Epithelial cell of prostate (primary cell): ENCODE measurements at regions not wholly inside any gene's neighbourhood (a gene's known extent, or its start where the extent isn't known, plus 50 kb on each side); places are given as distances from the start of the nearest gene placed in this dataset.
"Not testable (repeated sequence)": the region's sequence is repeated elsewhere in the genome, so short reads cannot be mapped to it uniquely, and the experiment has no call there.

Experiments used
- DNase-seq: peaks from one replicate; pipeline ENCODE4 v3.0.0-alpha.2; 2011; ENCODE audit warnings: low read depth, low spot score
- H3K27ac ChIP-seq: fragments of 450-650 bp; 2 replicates; pipeline ENCODE4 v1.5.1; 2017; ENCODE audit warnings: mild to moderate bottlenecking

DNA sequence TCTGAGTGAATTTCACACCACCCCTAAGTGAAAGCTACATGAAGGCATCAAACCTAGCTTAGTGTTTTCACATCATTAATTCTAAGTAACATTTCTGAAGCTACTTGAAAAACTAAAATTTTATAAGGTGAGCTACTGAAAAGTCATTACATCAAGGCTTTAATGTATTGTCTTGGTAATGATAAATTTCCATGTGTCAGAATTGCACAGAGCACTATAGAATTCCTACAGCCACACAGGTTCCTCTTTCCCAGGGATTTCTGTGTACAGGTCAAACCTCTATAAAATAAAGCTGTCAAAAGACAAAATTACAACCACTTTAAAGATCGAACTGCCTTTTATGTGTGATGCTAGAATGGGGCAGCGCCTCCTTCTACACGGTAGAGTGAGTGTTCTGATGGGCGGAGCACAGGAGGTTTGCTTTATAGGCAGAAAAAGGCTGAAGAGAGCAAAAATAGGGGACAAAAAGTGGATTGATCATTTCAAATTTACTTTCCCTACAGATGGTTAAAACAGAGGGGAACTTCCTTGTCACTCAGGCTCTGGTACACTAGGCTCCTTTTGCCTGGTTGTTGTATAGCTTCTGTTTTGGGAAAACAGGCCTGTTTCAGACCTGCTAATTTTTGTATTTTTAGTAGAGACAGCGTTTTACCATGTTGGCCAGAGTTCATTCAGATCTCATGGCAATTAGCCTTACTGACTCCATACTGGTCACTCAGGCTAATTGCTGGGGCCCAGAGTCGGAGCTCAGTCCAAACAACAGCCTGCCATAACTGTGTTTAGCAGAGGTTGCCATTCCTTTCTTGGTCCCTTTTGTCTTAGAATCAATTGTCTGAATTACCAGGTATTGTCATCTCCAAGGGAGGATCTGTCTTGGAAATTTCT lies 102.5 kb upstream of the BASP1 start:
- no peak for DNase-seq
- no peak overlapping the region for H3K27ac ChIP-seq

DNA sequence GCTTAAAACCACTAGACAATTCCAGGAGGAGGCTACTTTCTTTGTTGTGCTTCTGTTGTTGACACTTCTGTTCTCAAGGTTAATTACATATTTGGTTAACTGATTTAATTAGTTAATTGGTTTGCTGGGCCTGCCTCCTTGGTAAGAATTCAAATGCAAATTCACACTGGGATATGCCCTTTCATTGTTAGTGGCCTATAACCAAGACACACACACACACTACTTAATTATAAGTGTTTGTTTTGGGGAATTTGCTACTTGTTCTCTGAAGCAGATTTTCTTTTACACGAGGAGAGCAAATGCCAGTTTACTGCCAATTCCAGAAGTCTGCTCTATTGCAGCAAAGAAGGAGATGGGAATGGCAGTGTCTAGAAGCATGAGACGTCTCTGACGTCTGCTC lies 101.6 kb upstream of the BASP1 start:
- no peak for DNase-seq
- H3K27ac ChIP-seq: no peak overlapping the region

DNA sequence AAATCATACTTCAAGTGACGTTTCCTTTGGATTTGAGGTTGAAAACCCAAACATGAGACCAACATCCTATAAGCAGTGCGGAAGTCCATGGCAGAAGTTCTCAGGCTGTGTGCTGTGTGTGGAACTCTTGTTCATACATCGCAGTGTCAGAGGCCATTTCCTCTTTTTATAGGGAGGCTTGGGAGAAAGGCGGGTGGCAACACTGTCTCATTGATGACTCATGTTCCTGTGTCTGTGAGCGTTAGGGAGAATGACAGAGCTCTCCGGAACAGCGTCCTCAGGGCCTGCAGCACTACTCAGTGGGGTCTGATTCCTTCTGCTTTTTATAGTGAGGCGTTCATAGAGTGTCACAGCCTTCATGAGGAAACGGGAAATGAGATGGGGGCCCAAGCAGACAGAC lies 98.8 kb upstream of the BASP1 start:
- peak; percentile 72 for DNase-seq
- peak overlapping the region; percentile 61 for H3K27ac ChIP-seq

DNA sequence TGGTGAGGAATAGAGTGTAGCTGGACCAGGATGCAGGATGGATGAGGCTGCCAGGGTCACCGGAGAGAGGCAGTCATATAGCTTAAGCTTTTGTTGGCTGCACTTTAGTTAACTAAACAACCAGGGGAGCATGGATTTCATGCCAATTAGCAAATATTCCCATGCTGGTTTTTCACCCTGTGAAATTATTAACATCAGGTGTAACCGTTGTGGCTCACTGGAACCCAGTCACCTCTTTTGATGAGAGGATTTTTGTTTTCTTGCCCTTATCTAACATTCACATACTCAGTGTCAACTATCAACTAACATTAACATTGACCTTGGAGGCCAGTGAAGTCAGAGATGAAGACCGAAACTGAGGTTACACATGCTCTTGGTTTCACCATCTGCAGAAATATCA lies 97.2 kb upstream of the BASP1 start:
- DNase-seq: no peak
- no peak overlapping the region for H3K27ac ChIP-seq

DNA sequence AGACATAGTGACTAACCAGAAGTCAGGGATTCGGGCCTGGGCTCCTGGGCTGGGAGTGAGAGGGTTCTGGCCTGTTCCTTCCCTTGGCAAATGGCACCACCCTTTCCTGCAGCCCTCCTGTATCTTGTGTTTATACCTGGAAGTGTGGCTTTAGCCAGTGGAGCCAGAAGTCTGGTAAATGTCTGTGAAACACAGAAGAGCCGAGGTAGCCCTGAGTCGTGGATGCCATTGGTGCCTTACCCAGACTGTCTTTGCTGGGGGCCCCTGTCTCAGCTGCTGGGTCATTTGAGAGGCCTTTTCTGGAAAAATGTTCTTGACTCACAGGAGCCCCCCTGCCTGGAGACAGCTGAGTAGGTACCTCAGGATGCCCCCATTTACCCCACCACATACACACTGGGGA lies 95.7 kb upstream of the BASP1 start:
- no peak for DNase-seq
- no peak overlapping the region for H3K27ac ChIP-seq

DNA sequence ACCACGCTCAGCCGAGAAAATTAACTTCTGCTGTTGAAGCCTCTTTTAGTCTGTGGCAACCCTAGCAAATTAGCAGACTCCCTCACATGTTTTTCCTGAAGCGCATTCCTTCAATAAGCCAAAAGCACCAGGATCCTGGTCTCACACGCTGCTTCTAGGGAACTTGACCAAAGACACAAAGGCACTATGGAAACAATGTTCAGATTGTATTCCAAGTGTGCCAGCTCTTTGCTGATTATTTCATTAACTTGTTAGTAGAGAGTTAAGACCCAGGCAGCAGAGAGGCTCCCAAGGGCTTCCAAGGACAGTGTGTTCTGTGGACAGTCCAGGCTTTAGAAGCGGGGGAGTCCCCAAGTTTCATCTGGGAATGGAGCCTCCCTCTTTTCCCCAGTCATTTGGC lies 94.4 kb upstream of the BASP1 start:
- DNase-seq: no peak
- H3K27ac ChIP-seq: no peak overlapping the region

DNA sequence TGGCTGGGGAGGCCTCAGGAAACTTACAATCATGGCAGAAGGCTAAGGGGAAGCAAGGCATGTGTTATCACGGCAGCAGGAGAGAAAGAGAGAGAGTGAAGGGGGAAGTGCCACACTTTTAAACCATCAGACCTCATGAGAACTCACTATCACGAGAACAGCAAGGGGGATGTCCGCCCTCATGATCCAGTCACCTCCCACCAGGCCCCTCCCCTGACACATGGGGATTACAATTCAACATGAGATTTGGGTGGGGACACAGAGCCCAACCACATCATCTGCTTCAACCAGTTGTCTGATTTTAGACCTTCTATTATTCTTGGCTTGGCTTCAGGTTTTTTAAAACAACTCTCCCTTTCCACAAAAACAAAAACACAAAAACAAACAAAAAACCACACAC lies 93.7 kb upstream of the BASP1 start:
- H3K27ac ChIP-seq, DNase-seq: not testable (repeated sequence)

DNA sequence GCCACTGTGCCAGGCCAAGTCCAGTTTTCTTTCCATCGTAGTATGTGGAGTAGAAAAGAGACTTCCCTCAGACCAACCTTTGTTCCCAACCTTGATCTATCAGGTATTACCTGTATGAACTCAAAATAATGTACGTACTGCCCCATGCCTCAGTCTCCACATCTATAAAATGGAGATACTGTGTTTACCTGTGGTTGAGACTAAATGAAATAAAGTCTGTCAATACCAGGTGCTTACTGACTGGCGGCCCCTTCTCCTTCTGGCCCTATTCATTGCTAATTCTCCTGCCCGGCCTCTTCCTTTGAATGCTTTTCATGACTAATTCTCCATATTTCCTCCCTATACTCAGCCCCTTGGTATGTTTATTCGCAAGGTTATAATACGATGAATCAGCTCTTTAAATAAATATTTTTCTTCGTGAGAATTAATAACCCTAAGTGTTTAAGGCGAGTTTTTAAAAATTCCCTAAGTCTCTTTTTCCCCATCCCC lies 89.6 kb upstream of the BASP1 start:
- DNase-seq: peak; percentile 55
- peak overlapping the region; percentile 56 for H3K27ac ChIP-seq

DNA sequence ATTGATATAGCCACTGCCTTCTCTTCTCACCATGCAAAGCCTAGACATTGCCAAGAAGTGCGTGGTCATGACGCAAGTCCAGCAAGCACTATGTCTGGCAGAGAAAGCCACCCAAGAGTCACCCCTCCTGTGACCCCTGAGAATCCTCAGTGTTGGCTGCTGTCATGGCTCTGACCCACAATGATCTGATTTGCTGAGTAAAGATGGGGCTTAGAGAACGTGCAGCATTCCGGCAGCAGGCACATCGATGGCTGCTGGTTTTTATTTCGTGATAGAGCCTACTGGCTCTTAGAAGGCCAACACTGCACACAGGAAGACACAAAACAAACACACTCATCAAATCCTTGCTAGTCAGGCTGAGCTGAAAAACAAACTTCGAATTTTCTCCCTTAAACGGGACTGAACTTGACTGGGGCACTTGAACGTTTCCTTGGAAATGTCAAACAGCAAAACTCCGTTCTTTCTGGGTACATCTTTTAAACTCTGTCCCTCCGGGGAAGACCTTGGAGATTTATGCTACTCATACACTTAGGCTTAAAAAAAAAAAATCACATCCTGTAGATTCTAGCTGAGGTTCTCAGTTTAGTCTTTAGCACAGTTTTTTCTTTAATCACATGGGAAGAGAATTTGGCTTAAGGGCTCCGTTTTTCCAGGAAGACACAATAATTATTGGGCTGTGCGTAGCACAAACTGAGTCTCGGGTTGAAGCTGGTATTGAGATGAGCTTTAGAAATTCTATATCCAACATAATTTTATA lies 88.2 kb upstream of the BASP1 start:
- H3K27ac ChIP-seq: no peak overlapping the region
- no peak for DNase-seq

DNA sequence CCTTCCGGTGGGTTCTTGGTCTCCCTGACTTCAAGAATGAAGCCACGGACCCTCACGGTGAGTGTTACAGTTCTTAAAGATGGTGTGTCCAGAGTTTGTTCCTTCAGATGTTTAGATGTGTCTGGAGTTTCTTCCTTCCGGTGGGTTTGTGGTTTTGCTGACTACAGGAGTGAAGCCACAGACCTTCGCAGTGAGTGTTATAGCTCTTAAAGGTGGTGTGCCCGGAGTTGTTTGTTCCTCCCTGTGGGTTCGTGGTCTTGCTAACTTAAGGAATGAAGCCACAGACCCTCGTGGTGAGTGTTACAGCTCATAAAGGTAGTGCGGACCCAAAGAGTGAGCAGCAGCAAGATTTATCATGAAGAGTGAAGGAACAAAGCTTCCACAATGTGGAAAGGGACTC lies 87.1 kb upstream of the BASP1 start:
- H3K27ac ChIP-seq, DNase-seq: not testable (repeated sequence)

DNA sequence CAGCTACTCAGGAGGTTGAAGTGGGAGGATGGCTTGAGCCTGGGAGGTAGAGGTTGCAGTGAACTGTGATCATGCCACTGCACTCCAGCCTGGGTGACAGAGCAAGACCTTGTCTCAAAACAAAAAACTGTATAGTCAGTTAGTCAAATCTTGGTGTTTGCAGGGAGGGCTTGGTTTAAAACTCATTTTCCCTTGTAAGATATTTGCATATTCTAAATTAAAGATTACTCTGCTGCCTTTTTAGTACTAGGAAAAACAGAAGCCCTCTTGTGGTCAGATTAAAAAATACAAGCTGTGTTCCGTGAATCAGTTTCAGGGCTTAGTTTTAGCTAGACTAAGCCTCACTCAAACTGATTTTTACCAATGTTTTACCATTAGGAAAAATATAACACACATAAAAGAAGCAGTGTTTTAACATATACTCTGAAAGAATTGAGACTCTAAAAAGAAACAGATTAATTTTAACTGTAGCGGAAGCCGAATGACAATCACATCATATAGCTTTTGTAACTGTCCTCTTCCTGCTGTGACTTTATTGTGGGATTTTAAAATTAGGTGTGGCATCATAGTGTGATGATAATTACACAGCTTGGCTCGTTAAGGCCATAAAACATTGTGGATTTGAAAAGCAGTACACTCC lies 84.9 kb upstream of the BASP1 start:
- DNase-seq: no peak
- no peak overlapping the region for H3K27ac ChIP-seq

DNA sequence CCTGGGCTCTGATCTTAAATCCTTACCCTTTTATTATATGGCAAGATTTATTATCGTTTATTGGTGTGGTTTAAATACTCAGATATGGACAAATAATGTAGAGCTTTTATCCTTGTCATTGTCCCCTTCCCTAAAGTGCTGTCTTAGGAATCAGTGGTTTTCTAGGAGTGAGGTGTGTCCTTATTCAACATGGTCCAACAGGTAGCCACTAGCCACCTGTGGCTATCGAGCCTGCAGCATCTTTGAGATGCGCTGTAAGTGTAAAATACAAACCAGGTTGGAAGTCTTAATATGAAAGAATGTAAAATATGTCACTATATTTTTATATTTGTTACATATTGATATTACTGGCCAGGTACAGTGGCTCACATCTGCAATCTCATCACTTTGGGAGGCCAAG lies 82.4 kb upstream of the BASP1 start:
- H3K27ac ChIP-seq: no peak overlapping the region
- no peak for DNase-seq

DNA sequence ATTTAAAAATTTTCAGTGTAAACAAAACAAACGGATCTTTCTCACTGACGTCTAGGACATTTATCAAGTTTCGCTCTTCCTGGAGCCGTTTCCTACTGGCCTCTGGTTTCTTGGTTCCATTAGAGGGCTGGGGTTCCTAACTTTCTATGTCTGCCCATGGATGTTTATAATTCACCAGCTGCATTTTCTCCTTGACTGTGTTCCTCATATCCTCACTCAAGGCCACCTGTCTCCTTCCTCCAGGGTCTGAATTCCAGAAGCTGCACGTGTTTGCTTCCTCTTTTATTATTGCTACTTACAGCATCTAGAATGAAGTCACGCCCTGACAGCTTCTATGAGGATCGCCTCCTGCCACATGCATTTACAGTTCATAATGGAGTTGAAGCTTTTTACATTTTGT lies 74.1 kb upstream of the BASP1 start:
- no peak for DNase-seq
- no peak overlapping the region for H3K27ac ChIP-seq

DNA sequence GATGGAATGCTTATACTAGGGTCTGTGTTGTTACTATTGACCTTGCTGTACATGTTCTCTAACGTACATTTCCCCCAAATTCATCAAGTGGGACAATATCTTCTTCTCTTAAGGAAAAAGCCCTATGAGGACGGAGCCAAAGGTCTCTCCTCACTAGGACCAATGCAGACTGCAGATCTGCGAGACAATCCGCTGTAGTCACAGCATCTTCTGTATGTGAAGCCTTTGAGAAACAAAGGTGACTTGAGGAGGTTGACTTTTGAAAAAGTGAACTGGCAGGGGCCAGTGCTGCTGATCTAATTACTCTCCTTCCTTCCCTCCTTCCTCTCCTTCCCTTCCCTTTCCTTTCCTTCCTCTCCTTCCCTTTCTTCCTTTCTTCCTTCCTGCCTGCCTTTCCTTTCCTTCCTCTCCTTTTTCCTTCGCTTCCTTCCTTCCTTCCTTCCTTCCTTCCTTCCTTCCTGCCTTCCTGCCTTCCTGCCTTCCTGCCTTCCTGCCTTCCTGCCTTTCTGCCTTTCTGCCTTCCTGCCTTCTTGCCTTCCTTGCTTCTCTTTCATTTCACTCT lies 71.1 kb upstream of the BASP1 start:
- no peak for DNase-seq
- no peak overlapping the region for H3K27ac ChIP-seq

DNA sequence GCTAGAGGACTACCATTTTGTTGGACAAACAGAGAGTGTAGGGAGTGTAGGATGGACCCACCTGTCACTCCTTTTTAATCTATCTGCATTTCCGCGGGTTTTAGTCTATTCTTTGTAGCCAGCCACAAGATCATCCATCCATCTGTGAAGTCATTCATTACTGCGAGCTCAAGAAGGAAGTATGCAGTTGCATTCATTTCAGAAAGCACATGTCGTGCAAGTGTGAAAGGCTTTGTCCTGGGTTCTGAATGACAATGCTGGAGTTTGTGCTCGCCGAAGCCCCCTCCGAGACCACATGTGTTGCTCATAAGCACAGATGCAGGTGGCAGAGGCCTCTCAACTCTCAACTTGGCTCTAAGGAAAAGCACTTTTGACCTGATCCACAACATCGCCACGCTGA lies 70.3 kb upstream of the BASP1 start:
- no peak for DNase-seq
- no peak overlapping the region for H3K27ac ChIP-seq

DNA sequence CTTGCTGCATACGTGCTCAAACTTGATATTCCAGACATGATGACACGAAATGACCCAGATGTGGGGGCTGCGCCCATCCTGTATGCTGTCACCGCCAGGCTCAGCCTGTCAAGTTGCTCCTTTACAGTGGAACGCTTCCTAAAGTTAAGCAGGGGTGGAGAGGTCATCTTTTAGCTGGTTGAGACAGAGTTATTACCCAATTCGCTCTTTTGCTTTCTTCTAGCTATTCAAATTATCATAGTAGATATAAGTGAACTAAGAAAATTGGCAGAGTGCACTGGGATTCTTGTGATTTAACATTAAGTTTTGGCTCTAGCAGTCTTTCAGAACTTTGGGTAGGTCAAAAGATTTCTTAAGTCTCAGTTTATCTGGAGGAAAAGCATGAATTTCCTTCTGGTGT lies 69.8 kb upstream of the BASP1 start:
- H3K27ac ChIP-seq: no peak overlapping the region
- DNase-seq: no peak

DNA sequence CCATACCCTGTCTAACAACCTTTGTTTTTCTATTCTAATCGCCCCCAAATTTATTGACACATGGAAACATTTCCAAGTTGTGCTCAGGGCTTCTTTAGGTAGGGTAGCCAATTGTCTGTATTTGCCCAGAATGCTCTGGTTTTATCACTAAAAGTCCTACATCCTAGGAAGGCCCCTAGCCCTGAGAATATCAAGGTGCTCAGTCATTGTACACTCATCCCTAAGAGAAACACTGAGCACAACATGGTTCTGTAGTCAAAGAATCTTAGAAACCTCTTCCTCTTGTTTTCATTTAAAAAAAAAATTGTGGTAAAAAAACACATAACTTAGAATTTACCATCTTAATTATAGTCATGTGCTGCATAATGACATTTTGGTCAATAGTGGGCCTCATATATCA lies 69.0 kb upstream of the BASP1 start:
- no peak for DNase-seq
- H3K27ac ChIP-seq: no peak overlapping the region

DNA sequence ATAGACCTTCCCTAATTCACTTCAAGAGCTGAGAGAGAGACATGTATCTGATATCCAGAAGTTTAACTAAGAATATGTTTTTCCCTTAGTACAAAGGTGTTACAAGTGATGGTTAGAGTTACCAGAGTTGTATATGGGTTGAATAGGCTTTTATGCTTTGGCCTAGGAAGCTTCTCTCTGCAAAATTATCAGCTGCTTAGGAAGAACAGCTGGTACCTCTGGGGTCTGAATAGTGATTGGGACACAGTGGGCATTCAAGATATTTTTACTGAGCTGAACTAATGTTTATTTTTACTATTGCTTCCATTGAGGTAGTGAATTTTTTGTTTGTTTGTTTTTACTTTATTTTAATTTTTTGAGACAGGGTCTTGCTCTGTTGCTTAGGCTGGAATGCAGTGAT lies 67.6 kb upstream of the BASP1 start:
- H3K27ac ChIP-seq: no peak overlapping the region
- DNase-seq: no peak

DNA sequence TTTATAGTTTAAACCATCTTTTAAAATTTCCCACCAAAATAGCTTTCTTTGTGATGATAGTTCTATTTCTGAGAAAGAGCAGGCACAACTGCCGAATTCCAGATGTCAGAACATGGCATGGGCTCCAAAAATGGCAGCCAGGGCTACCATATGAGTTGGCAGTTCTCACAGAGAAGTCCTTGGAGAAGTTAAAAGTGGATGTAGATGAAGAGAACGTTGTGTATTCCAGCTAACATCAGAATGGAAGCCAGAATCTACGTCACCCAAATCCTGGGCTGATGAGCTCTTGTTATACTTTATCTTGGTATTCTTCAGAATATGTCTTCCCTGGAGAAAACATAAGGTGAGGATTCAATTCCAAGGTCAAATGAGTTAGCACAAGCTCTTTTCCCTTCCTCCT lies 66.9 kb upstream of the BASP1 start:
- H3K27ac ChIP-seq: no peak overlapping the region
- no peak for DNase-seq

DNA sequence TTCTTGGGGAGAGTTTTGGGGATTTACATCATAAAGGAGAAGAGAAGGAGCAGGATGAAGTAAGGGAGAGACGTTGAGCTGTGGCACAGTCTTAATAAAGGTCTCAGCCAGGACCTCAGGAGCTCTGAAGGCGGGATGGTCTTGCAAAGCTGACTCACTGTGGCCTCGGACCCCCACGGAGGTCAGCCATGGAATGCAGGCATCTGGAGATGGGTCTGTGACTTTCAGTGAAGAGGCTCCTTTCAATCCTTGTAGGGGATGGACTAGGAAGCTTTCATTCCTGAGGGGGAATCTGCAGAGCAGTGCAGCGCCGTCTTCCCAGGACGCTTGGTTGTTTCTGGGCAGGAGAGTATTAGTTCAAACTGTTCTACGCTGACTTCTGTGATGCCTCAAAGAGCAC lies 65.7 kb upstream of the BASP1 start:
- H3K27ac ChIP-seq: no peak overlapping the region

More for the DNA sequence above, 65.7 kb upstream of the BASP1 start:
- DNase-seq: no peak
